GM21390 (cell line): ENCODE measurements at regions not wholly inside any gene's neighbourhood (a gene's known extent, or its start where the extent isn't known, plus 50 kb on each side); places are given as distances from the start of the nearest gene placed in this dataset.
"Not testable (repeated sequence)": the region's sequence is repeated elsewhere in the genome, so short reads cannot be mapped to it uniquely, and the experiment has no call there.

Source experiments
- ATAC-seq: cut with Tn5 transposase; IDR thresholded peaks from one replicate; pipeline ENCODE4 v1.9.1; 2021; ENCODE audit not compliant: unreplicated experiment

DNA sequence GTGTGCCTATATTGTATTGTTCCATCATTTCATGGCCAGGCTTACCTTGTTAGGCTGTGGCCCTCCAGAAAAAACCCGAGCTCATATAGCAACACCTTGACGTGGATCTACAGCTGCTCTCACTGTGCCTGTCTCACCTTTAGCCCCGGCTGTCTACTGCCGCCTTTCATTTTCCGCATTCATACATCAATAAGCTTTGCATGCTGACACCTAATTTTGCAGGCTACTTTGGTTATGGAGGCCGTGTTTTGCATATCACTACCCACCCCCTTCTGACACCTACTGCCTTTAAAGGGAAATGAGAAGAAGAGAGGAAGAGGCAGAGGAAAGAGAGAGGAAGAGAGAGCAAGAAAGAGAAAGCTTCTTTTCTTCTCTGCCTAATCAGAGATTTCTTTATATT, 702.9 kb downstream of the BCL11A start:
- ATAC-seq = no peak

- ATAC-seq = no peak
Measured at GRCh38 chr2:59833941-59834340, 719.5 kb downstream of the BCL11A start.

DNA sequence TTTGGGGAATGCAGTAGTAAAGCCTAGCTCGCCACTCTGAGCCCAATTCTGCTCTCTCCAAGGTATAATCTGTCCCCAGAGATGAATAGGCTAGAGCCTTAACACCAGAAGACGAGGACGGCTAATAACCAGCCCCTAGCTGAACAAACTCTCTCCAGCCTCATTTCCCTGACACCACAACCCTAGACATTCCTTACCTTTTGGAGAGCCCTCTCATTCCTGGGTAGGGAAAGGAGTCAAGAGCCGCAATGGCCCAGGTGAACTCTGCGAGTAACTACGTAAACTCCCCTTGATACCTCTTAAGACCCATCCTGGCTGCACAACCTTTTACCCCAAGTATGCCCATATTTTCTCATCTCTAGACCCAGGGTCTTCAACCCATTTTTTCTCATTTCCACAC, 722.9 kb downstream of the BCL11A start:
- ATAC-seq = no peak

- no peak for ATAC-seq
Measured at GRCh38 chr2:59827677-59828076, 725.8 kb downstream of the BCL11A start.

DNA sequence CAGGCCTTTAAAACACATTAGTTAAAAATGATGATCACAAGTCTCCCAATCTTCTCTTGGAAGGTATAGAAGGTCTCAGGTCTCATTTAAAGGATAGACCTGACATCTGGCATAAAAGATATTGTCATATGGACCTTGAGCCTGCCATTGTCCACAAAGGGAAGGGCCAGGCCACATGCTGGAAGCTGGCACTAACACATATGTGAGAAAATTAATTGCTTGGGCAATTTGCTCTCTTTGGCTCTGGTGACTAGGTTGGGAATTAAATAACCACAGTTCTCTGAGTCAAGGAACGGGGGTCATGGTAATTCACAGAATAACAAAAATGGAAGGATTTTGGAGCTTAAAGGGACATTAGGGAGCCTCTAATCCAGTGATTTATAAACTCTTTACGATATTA, 727.3 kb downstream of the BCL11A start:
- ATAC-seq = no peak

- no peak for ATAC-seq
Measured at GRCh38 chr2:59824314-59824713, 729.1 kb downstream of the BCL11A start.

DNA sequence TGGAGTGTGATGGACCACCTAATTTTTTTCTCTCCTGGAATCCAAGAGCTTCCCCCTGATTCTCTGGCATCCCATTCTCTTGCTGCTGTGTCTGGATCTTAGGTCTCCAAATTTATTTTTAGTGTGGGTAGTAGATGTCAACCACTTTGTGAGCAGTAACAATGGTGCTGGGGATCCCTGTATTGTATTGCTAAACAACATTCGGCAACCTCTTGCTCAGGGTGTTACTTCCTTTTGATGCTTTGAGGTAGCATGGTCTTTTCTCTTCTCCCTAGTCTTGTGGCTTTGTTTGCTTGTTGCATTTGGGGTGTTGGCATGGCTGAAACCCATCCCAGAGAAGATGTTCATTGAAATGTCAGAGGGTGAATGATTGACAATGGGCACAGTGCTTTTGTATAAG, 737.4 kb downstream of the BCL11A start:
- no peak for ATAC-seq

DNA sequence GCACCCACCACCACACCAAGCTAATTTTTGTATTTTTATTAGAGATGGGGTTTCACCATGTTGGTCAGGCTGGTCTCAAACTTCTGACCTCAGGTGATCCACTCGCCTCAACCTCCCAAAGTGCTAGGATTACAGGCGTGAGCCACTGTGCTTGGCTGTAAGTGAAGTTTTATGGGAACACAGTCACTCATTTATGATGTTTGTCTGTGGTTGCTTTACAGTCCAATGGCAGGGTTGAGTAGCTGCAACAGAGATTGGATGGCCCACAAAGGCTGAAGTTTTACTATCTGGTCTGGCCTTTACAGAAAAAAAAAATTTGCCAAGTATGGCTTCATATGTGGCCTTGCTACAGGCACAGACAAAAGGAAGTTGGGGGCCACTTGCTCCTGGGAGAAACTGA, 743.2 kb downstream of the BCL11A start:
- not testable (repeated sequence) for ATAC-seq

- no peak for ATAC-seq
Measured at GRCh38 chr2:59806486-59806885, 747.0 kb downstream of the BCL11A start.

GRCh38 chr2:59804732-59805131, 748.7 kb downstream of the BCL11A start:
- ATAC-seq = no peak

GRCh38 chr2:59803586-59803985, 749.9 kb downstream of the BCL11A start:
- ATAC-seq = no peak

DNA sequence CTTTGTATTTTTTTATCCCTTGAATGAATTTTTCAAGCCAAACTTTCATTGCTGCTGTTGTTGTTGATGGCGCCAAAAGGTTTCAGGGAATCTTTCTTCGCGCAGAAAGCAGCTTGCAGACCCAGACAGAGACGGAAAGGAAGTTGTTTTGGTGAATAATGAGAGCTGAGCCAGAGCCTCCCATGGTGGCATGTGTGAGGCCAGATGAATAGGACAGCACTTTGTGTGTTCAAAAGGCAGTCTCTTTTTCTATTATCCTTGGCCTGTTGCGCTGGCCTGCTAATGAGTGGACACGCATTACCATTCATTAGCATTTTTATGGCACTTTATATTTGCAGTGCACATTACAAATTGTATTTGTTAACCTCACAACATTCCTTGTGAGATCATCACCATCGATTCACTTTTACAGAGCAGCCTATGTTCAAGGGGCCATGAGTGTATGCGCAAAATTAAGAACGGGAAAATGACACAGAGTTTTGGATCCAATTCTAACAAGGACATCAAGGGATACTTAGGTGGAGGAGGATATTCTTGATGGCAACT, 754.7 kb downstream of the BCL11A start:
- no peak for ATAC-seq

- ATAC-seq = no peak
Measured at GRCh38 chr2:59791004-59791618, 762.3 kb downstream of the BCL11A start.

DNA sequence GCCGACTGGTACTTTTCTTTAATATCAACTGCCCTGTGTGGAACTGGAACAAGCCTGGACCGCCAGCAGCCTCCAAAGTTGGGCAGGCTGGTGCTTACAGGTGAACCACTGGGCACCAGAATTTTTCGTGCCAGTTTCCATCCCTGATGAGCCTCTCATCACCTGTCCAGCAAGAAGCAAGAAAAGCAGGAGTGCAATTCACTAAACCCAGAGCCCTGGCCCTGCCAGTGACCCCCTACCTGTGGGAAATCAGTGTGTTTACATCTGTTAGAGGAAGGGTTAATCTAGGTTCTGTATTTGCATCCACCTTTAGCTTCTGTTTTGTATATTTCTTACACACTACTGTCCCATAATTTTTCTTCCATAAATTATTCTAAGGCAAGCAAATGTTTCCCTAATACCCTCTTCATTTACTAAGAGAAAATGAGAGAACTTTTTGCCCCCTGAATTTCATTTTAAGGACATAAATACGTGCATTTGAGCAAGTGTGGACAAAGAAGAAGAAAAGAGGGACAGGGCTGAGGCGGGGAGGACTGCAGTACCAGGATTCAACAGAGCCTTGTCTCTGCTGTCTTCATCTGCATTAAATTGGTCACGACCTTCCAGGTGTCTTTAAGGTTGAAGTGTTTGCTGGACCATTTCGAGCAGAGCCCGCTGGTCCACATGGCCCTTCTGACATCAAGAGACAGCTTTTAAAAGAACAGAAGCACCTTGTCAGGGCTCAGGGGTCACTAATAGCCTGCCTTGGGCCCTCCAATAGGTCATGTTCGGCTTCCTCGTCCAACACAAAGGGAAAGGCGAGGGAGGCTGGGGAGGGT, 763.1 kb downstream of the BCL11A start:
- ATAC-seq = no peak

DNA sequence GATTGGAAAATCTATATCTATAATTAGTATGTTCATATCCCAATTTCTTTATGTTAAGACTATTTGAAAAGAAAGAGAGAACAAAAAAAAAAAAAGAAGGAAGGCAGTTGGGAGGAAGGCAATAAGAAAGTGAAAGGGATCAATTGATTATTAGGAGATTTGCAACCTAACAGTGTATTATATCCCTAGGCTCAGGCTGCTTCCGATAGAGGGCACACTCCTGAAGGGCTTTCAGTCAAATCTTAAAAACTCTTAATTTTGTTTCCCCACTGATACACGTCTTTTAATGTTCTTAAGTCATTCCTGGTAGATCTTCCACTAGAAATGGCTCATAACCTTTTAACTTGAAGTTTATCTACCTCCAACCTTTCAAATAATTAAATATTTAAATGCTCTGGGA, 763.9 kb downstream of the BCL11A start:
- ATAC-seq = no peak

- ATAC-seq = no peak
Measured at GRCh38 chr2:59787095-59787494, 766.4 kb downstream of the BCL11A start.

DNA sequence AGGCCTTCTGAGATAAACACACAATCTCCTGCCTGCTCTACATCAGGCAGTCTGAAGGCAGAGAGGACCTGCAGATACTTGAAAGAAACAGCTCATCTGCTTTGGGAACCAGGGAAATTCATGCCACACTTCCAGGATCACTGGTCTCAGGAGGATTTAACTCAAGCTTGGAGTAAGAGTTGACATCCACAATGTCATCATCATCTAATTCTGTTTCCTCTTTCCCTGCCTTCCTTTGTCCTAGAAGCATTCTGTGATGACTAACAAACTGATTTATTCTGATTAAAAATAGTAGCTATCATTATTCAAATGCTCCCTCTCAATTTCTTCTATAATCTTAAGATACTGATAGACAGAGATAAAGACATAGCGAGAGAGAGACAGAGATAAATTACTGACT, 766.8 kb downstream of the BCL11A start:
- no peak for ATAC-seq

GRCh38 chr2:59779571-59779970, 773.9 kb downstream of the BCL11A start:
- ATAC-seq = no peak

DNA sequence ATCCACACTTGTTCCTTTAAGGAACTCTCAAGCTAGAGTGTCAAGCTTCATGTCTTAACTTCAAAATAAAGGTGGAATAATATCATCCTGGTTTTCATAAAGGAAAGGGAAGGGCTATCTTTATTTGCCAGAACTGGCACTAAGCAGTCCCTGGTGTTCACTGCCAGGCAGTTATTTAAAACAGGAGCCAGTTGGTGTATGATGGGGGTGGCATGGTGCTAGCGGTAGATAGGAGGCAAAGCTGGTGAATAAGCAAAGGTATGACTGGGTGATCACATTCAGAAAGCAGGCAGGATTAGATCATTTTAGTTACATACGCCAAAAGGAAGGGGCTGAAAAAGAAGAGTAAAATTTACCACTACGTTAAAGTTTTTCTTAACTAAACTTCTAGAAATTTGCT, 776.3 kb downstream of the BCL11A start:
- ATAC-seq = no peak

DNA sequence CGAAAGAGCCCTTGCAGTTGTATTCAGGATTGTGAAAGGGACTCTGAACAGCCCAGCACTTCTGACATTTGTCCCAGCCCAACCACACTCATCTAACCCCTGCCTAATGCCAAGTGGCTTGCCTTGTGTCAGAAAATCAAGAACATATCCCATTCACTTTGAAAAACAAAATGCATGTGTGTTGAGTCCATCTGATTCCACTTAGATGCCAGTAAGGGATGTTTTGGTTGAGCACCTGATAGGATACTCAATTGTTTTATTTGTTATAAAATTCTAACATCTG, 776.8 kb downstream of the BCL11A start:
- no peak for ATAC-seq

GRCh38 chr2:59774821-59775433, 778.5 kb downstream of the BCL11A start:
- no peak for ATAC-seq

- ATAC-seq = no peak
Measured at GRCh38 chr2:59770651-59771050, 782.8 kb downstream of the BCL11A start.
